ENCODE measurements at regions not wholly inside any gene's neighbourhood (a gene's known extent, or its start where the extent isn't known, plus 50 kb on each side); places are given as distances from the start of the nearest gene placed in this dataset.

DNA sequence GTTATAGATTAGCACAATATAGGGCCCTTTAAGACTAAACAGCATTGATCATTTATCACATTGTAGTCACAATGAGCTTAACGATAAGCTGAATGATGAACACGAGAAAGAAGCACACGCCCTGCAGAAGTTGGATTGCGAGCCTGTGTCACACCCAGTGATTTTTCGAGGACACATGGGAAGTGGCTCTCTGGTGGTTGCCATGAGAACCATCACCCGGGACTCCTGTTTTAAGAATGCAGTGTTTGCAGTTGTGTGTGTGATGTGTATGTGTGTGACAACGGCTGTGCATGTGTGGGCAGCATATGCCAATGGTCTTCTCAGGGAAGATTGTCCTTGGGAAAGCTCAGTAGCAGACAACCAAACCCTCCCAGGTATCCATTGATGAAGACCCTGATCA is 69.2 kb downstream of the PDCL3 start:
- no peak for TF ChIP-seq FOXA1 (IDR thresholded peaks at IDR 0.05)
- no peak for TF ChIP-seq FOXK2 (IDR thresholded peaks at IDR 0.05)
- no peak for TF ChIP-seq SUZ12 (IDR thresholded peaks at IDR 0.05)
- no peak for TF ChIP-seq L3MBTL2 (conservative IDR thresholded peaks at IDR 0.05)
- TF ChIP-seq, protein P1, sequence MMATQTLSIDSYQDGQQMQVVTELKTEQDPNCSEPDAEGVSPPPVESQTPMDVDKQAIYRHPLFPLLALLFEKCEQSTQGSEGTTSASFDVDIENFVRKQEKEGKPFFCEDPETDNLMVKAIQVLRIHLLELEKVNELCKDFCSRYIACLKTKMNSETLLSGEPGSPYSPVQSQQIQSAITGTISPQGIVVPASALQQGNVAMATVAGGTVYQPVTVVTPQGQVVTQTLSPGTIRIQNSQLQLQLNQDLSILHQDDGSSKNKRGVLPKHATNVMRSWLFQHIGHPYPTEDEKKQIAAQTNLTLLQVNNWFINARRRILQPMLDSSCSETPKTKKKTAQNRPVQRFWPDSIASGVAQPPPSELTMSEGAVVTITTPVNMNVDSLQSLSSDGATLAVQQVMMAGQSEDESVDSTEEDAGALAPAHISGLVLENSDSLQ (IDR thresholded peaks at IDR 0.05) = no peak
- TF ChIP-seq FOXM1 (IDR thresholded peaks at IDR 0.05; ENCODE audit: borderline replicate concordance) = no peak
- TF ChIP-seq HDGF (IDR thresholded peaks at IDR 0.05; ENCODE audit: borderline replicate concordance) = no peak
- TF ChIP-seq ARNT (IDR thresholded peaks at IDR 0.05) = no peak
- TF ChIP-seq CTBP1 (IDR thresholded peaks at IDR 0.05; ENCODE audit: borderline replicate concordance) = no peak
- no peak for TF ChIP-seq SP1 (IDR thresholded peaks at IDR 0.05)
- no peak for TF ChIP-seq ELF4 (IDR thresholded peaks at IDR 0.05)
- TF ChIP-seq BHLHE40 (IDR thresholded peaks at IDR 0.05; ENCODE audit: borderline replicate concordance) = no peak
- TF ChIP-seq NFRKB (IDR thresholded peaks at IDR 0.05) = no peak
- TF ChIP-seq TARDBP (IDR thresholded peaks at IDR 0.05) = no peak
